Motor neuron (in vitro differentiated cells): ENCODE measurements at regions not wholly inside any gene's neighbourhood (a gene's known extent, or its start where the extent isn't known, plus 50 kb on each side); places are given as distances from the start of the nearest gene placed in this dataset.

ENCODE experiments used
- ATAC-seq, 8 experiments: fragments of 200-7000 bp; cut with Tn5 transposase; replicated peaks in 6 of 8; 2 replicates each; pipeline ENCODE4 v1.8.0; 2021; ENCODE audit warnings: mild to moderate bottlenecking in 8 of 8, moderate library complexity in 8 of 8
- H3K27ac ChIP-seq, 2 donors: fragments of 250-450 bp; sonication (Bioruptor Pico); 2 replicates each; pipeline ENCODE4 v1.9.0; 2021; ENCODE audit warnings: antibody characterized with exemption in 2 of 2, mild to moderate bottlenecking in 2 of 2, moderate library complexity in 1 of 2
- H3K4me1 ChIP-seq, 2 donors: fragments of 250-450 bp; sonication (Bioruptor Pico); replicated peaks in 1 of 2; 2 replicates each; pipeline ENCODE4 v1.6.1; 2021; ENCODE audit warnings: antibody characterized with exemption in 2 of 2, mild to moderate bottlenecking in 2 of 2, moderate library complexity in 1 of 2
- H3K4me3 ChIP-seq, 5 donors: fragments of 250-450 bp; sonication (Bioruptor Pico); 2 replicates each; pipeline ENCODE4 v1.9.0; 2021; ENCODE audit warnings: antibody characterized with exemption in 5 of 5, mild to moderate bottlenecking in 5 of 5, moderate library complexity in 4 of 5
- WGBS, 10 experiments: fragments of 450-650 bp; shearing (Covaris generic); methylation state at CpG; one replicate each; pipeline ENCODE4 v1.0.0; 2022; 5-methylcytosine and 5-hydroxymethylcytosine counted together
- in situ Hi-C, 9 experiments: fragments of 400-800 bp; cut with MboI; loops; one replicate each; pipeline ENCODE4 v1.15.0; 2021; ENCODE audit warnings: low sequenced_read_pairs in 9 of 9, low pct_unique_long_range_greater_than_20kb in 2 of 9; ENCODE audit not compliant: unreplicated experiment in 9 of 9

- WGBS, 10 experiments = 0 to 96% (median 82%) methylated on average over 1 to 7 of the region's 7 CpGs; no CpG with 5 or more reads in 1 of the 10 experiments
- H3K4me1 ChIP-seq = peaks cover 6 to 15% of the 10 kb centered on the region in 2 donors
- in situ Hi-C loops = no loop called here
- H3K27ac ChIP-seq = no peak overlapping the region
- ATAC-seq = peak in 5 of 8 experiments; percentile 72 to 83 (median 78)
- H3K4me3 ChIP-seq = no peak overlapping the region
Measured at GRCh38 chr1:217921126-217921904, 290.2 kb downstream of the SPATA17 start.

- H3K4me3 ChIP-seq = no peak overlapping the region
Measured at GRCh38 chr1:217924924-217925323, 293.8 kb downstream of the SPATA17 start.

GRCh38 chr1:217929213-217929885 lies 298.2 kb downstream of the SPATA17 start:
- WGBS, 10 experiments = 16 to 90% (median 71%) methylated on average over 2 to 10 of the region's 10 CpGs
- ATAC-seq = peak in 4 of 8 experiments; percentile 63 to 88 (median 76)

More at GRCh38 chr1:217924924-217925323, 293.8 kb downstream of the SPATA17 start:
- Histone ChIP-seq H3K4me1 (peaks cover 14% of the 10 kb centered on the region in 2 donors), H3K27ac (no peak overlapping the region)
- WGBS, 10 experiments = 3 to 80% (median 67%) methylated on average over 3 to 34 of the region's 36 CpGs; no CpG with 5 or more reads in 4 of the 10 experiments
- no peak for ATAC-seq
- in situ Hi-C loops = no loop called here

GRCh38 chr1:217943361-217943760 lies 312.2 kb downstream of the SPATA17 start:
- no peak for ATAC-seq
- 17 to 97% (median 89%) methylated on average over 3 to 5 of the region's 5 CpGs; no CpG with 5 or more reads in 1 of the 10 experiments for WGBS, 10 experiments
- in situ Hi-C loops = no loop called here

More at GRCh38 chr1:217929213-217929885, 298.2 kb downstream of the SPATA17 start:
- peaks cover 10 to 11% of the 10 kb centered on the region in 2 donors for H3K4me1 ChIP-seq
- in situ Hi-C loops = no loop called here
- H3K27ac ChIP-seq = no peak overlapping the region
- no peak overlapping the region for H3K4me3 ChIP-seq

GRCh38 chr1:217944550-217944949 lies 313.4 kb downstream of the SPATA17 start:
- Histone ChIP-seq H3K4me3 (no peak overlapping the region), H3K27ac (no peak overlapping the region), H3K4me1 (no peaks in the 10 kb centered on the region)
- WGBS, 10 experiments = 0 to 100% (median 59%) methylated on average over 2 to 6 of the region's 6 CpGs; no CpG with 5 or more reads in 2 of the 10 experiments
- ATAC-seq = no peak
- in situ Hi-C loops = no loop called here

More at GRCh38 chr1:217943361-217943760, 312.2 kb downstream of the SPATA17 start:
- Histone ChIP-seq H3K4me1 (peaks cover 0 to 4% of the 10 kb centered on the region in 2 donors), H3K27ac (no peak overlapping the region), H3K4me3 (no peak overlapping the region)

- H3K4me3 ChIP-seq = no peak overlapping the region
- H3K4me1 ChIP-seq = no peaks in the 10 kb centered on the region
- no peak overlapping the region for H3K27ac ChIP-seq
- 0 to 100% (median 67%) methylated on average over 1 to 8 of the region's 8 CpGs for WGBS, 10 experiments
- in situ Hi-C loops = no loop called here
- ATAC-seq = peak in 1 of 8 experiments; percentile 23
Measured at GRCh38 chr1:217946511-217946910, 315.4 kb downstream of the SPATA17 start.

GRCh38 chr1:217948741-217949140 lies 317.6 kb downstream of the SPATA17 start:
- 0 to 45% (median 7%) methylated on average over 1 to 2 of the region's 2 CpGs; no CpG with 5 or more reads in 2 of the 10 experiments for WGBS, 10 experiments
- H3K4me3 ChIP-seq = no peak overlapping the region
- ATAC-seq = no peak
- in situ Hi-C loops = no loop called here
- no peak overlapping the region for H3K27ac ChIP-seq
- H3K4me1 ChIP-seq = peaks cover 0 to 10% of the 10 kb centered on the region in 2 donors

- WGBS, 10 experiments = 0 to 77% (median 38%) methylated on average over 1 to 2 of the region's 2 CpGs; no CpG with 5 or more reads in 1 of the 10 experiments
- peak in 1 of 8 experiments; percentile 42 for ATAC-seq
- Histone ChIP-seq H3K4me3 (no peak overlapping the region), H3K4me1 (peaks cover 0 to 13% of the 10 kb centered on the region in 2 donors), H3K27ac (no peak overlapping the region)
- in situ Hi-C loops = no loop called here
Measured at GRCh38 chr1:217953330-217953729, 322.2 kb downstream of the SPATA17 start.

- peaks cover 0 to 13% of the 10 kb centered on the region in 2 donors for H3K4me1 ChIP-seq
- WGBS, 10 experiments = 0 to 100% (median 73%) methylated on average over 1 to 2 of the region's 2 CpGs
- H3K4me3 ChIP-seq = no peak overlapping the region
- H3K27ac ChIP-seq = no peak overlapping the region
- in situ Hi-C loops = no loop called here
- ATAC-seq = no peak
Measured at GRCh38 chr1:217953922-217954321, 322.8 kb downstream of the SPATA17 start.

- no peak for ATAC-seq
Measured at GRCh38 chr1:217955723-217956122, 324.6 kb downstream of the SPATA17 start.

GRCh38 chr1:217965156-217965786 lies 319.8 kb upstream of the RRP15 start:
- Histone ChIP-seq H3K4me1 (no peaks in the 10 kb centered on the region), H3K27ac (no peak overlapping the region), H3K4me3 (no peak overlapping the region)
- WGBS, 10 experiments = 0 to 98% (median 80%) methylated on average over 1 to 7 of the region's 8 CpGs; no CpG with 5 or more reads in 3 of the 10 experiments
- in situ Hi-C loops = no loop called here
- no peak for ATAC-seq

More at GRCh38 chr1:217955723-217956122, 324.6 kb downstream of the SPATA17 start:
- H3K27ac ChIP-seq = no peak overlapping the region
- no peak overlapping the region for H3K4me3 ChIP-seq
- in situ Hi-C loops = no loop called here
- H3K4me1 ChIP-seq = peaks cover 0 to 13% of the 10 kb centered on the region in 2 donors

GRCh38 chr1:217968085-217968484 lies 317.0 kb upstream of the RRP15 start:
- WGBS, 10 experiments = 0 to 100% (median 83%) methylated on average over 1 to 6 of the region's 7 CpGs; no CpG with 5 or more reads in 3 of the 10 experiments
- H3K4me1 ChIP-seq = no peaks in the 10 kb centered on the region
- H3K27ac ChIP-seq = no peak overlapping the region
- no peak overlapping the region for H3K4me3 ChIP-seq
- no peak for ATAC-seq
- in situ Hi-C loops = no loop called here

GRCh38 chr1:217969428-217969827 lies 315.7 kb upstream of the RRP15 start:
- no peak overlapping the region for H3K27ac ChIP-seq
- WGBS, 10 experiments = 67 to 100% (median 85%) methylated on average over 1 to 5 of the region's 8 CpGs; no CpG with 5 or more reads in 6 of the 10 experiments
- ATAC-seq = no peak
- H3K4me3 ChIP-seq = no peak overlapping the region
- in situ Hi-C loops = no loop called here
- no peaks in the 10 kb centered on the region for H3K4me1 ChIP-seq
